PC-3 (cell line): ENCODE measurements at regions not wholly inside any gene's neighbourhood (a gene's known extent, or its start where the extent isn't known, plus 50 kb on each side); places are given as distances from the start of the nearest gene placed in this dataset.

Experiments
- ATAC-seq: fragments of 200-7000 bp; cut with Tn5 transposase; 2 replicates; pipeline ENCODE4 v1.9.1; 2020; ENCODE audit warnings: mild to moderate bottlenecking, moderate library complexity
- BruUV-seq: library from RNA; stranded (reverse); fragments of 400-500 nt; replicated peaks from 2 replicates; lab custom pipeline; 2021; lab: Mats Ljungman, UMichigan
- CTCF ChIA-PET: fragments of 300-600 bp; sonication (Branson Sonifier 250); formaldehyde crosslinking; loops from one replicate; lab custom pipeline; 2022; ENCODE audit warnings: antibody characterized with exemption; lab: Charles Lee
- POLR2A ChIA-PET: fragments of 300-600 bp; sonication (Branson Sonifier 250); formaldehyde crosslinking; loops from one replicate; lab custom pipeline; 2022; ENCODE audit warnings: antibody characterized with exemption; ENCODE audit not compliant: unreplicated experiment; lab: Charles Lee
- DNase-seq: peaks from one replicate; pipeline ENCODE4 v3.0.0-alpha.2; 2015
- H2AFZ ChIP-seq: fragments of 300-600 bp; sonication (generic); 2 replicates; pipeline ENCODE4 v1.6.0; 2016; ENCODE audit warnings: antibody characterized with exemption, low read length
- H3F3A ChIP-seq: fragments of 300-600 bp; sonication (generic); one replicate; pipeline ENCODE4 v1.6.0; 2017; ENCODE audit warnings: antibody characterized with exemption, low read length, control low read depth, mild to moderate bottlenecking; ENCODE audit not compliant: unreplicated experiment
- H3K27ac ChIP-seq: fragments of 300-600 bp; sonication (generic); 2 replicates; pipeline ENCODE4 v1.5.1; 2016; ENCODE audit warnings: mild to moderate bottlenecking, low read length
- H3K27me3 ChIP-seq: fragments of 300-600 bp; sonication (generic); 2 replicates; pipeline ENCODE4 v1.6.1; 2016; ENCODE audit warnings: low read length, mixed read lengths
- H3K36me3 ChIP-seq: fragments of 300-600 bp; sonication (generic); 2 replicates; pipeline ENCODE4 v1.6.1; 2016; ENCODE audit warnings: low read depth, mixed run types, low read length, mixed read lengths
- H3K4me1 ChIP-seq: fragments of 300-600 bp; sonication (generic); 2 replicates; pipeline ENCODE4 v1.5.1; 2016; ENCODE audit warnings: low read length; ENCODE audit not compliant: insufficient read depth
- H3K4me2 ChIP-seq: fragments of 300-600 bp; sonication (generic); 2 replicates; pipeline ENCODE4 v1.6.0; 2016; ENCODE audit warnings: low read length
- H3K4me3 ChIP-seq: fragments of 300-600 bp; sonication (generic); 2 replicates; pipeline ENCODE4 v1.5.1; 2016; ENCODE audit warnings: mild to moderate bottlenecking, low read length, mixed read lengths
- H3K79me2 ChIP-seq: fragments of 300-600 bp; sonication (generic); 2 replicates; pipeline ENCODE4 v1.6.1; 2017; ENCODE audit warnings: low read length, mixed read lengths
- H3K9ac ChIP-seq: fragments of 300-600 bp; sonication (generic); 2 replicates; pipeline ENCODE4 v1.6.0; 2016; ENCODE audit warnings: mild to moderate bottlenecking, low read length
- H3K9me2 ChIP-seq: fragments of 300-600 bp; sonication (generic); replicated peaks from 2 replicates; pipeline ENCODE4 v1.6.1; 2016; ENCODE audit warnings: mixed run types, low read length, mixed read lengths
- H3K9me3 ChIP-seq: fragments of 300-600 bp; sonication (generic); 2 replicates; pipeline ENCODE4 v1.6.1; 2016; ENCODE audit warnings: low read length, mixed read lengths
- H4K20me1 ChIP-seq: fragments of 300-600 bp; sonication (generic); 2 replicates; pipeline ENCODE4 v1.6.1; 2016; ENCODE audit warnings: low read length, mixed read lengths
- CTCF ChIP-seq: fragments of 300-600 bp; sonication (generic); conservative IDR thresholded peaks from 2 replicates; pipeline ENCODE4 v1.5.1; 2017; ENCODE audit warnings: antibody characterized with exemption, low read depth, mild to moderate bottlenecking, low read length
- EZH2 ChIP-seq: fragments of 300-600 bp; sonication (generic); IDR thresholded peaks from one replicate; pipeline ENCODE4 v1.6.1; 2017; ENCODE audit warnings: antibody characterized with exemption, mild to moderate bottlenecking, low read length; ENCODE audit not compliant: unreplicated experiment
- EZH2phosphoT487 ChIP-seq: fragments of 300-600 bp; sonication (generic); IDR thresholded peaks from 2 replicates; pipeline ENCODE4 v1.6.1; 2018; ENCODE audit warnings: mild to moderate bottlenecking, antibody characterized with exemption, low read length, borderline replicate concordance
- intact Hi-C: fragments of 100-400 bp; cut with micrococcal nuclease; formaldehyde crosslinking; loops from 2 replicates; pipeline ENCODE4 v1.9.0; 2023

GRCh38 chr16:51317575-51317974 lies 166.5 kb upstream of the SALL1 start:
- CTCF ChIA-PET, result no interaction called here
- intact Hi-C loops, result no loop called here
- no peaks in the 10 kb centered on the region for H3K4me1 ChIP-seq
- POLR2A ChIA-PET, result no interaction called here
- no peaks in the 10 kb centered on the region for H4K20me1 ChIP-seq
- TF ChIP-seq EZH2 (no peak), EZH2phosphoT487 (no peak), CTCF (no peak)
- H3K27ac ChIP-seq, result no peak overlapping the region
- H2AFZ ChIP-seq, result no peak overlapping the region
- H3K9ac ChIP-seq, result no peak overlapping the region
- DNase-seq (no peak), ATAC-seq (no peak)
- no peak overlapping the region for H3K4me3 ChIP-seq
- H3K4me2 ChIP-seq, result no peak overlapping the region
- H3K36me3 ChIP-seq, result no peaks in the 10 kb centered on the region
- no TSS peak for BruUV-seq
- H3K79me2 ChIP-seq, result no peaks in the 10 kb centered on the region
- H3K27me3 ChIP-seq, result no peaks in the 10 kb centered on the region
- no peaks in the 10 kb centered on the region for H3K9me3 ChIP-seq
- H3K9me2 ChIP-seq, result no peaks in the 10 kb centered on the region
- H3F3A ChIP-seq, result no peaks in the 10 kb centered on the region

DNA sequence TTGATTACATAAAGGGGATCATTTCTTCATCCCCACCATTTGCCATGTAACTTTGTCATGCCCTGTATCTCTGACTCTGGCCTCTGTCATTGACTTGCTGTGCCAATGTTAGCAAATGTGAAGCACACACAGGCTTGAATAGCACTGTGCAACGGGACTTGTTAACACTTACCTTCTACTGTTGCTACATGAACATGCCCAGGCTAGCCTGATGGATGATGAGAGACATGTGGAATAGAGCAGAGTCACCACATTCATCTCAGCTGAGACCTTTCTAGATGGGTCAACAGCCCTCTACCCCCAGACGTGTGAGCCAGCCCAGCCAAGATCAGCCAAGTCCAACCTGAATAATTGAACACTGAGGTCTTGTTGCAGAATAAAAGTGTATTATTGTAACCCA lies 162.1 kb upstream of the SALL1 start:
- Histone ChIP-seq H3K4me1 (no peaks in the 10 kb centered on the region), H3K9ac (no peak overlapping the region), H3F3A (no peaks in the 10 kb centered on the region), H2AFZ (no peak overlapping the region), H3K9me2 (no peaks in the 10 kb centered on the region), H3K36me3 (no peaks in the 10 kb centered on the region), H4K20me1 (no peaks in the 10 kb centered on the region), H3K79me2 (no peaks in the 10 kb centered on the region), H3K4me2 (no peak overlapping the region), H3K27ac (no peak overlapping the region), H3K4me3 (no peak overlapping the region), H3K9me3 (no peaks in the 10 kb centered on the region), H3K27me3 (no peaks in the 10 kb centered on the region)
- ChIA-PET POLR2A (no interaction called here), CTCF (no interaction called here)
- TF ChIP-seq CTCF (no peak), EZH2 (no peak), EZH2phosphoT487 (no peak)
- no TSS peak for BruUV-seq
- intact Hi-C loops, result no loop called here
- DNase-seq (no peak), ATAC-seq (no peak)

DNA sequence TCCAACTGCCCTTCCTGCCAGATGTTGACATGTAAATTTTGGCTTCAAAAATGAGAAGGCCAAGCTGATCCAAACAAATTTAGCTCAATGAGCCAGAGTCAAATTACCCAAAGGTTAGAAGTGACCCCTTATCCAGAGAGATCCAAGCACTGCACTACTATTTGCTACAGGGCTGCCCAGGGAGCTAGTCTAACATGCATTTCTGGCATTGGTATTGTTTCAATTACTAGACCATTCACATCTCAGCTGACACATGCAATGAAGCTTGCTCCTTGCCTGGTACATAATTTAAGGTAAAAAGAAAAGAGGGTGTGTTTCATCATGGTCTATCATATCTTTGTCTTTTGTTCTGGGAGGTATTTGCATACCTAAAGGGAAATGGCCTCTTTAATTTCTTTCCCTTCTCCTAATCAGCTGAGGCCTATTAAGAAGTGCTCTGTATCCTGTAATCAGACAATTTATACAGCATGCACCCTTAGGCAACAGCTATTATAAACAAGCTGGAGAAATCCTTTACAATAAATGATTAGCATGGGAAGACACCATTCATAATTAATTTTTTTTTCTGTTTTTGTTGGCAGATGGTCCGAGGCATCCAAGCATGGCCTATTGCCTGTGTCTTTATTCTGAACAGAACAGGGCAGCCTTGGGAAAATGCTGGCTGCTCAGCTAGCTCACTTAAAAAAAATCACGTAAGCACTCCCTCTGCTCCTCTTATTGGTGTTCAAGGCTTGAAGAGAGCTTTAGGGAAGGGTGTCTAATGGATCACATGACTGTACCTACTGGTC lies 161.5 kb upstream of the SALL1 start:
- no peaks in the 10 kb centered on the region for H3F3A ChIP-seq
- H3K36me3 ChIP-seq, result no peaks in the 10 kb centered on the region
- H3K9me2 ChIP-seq, result no peaks in the 10 kb centered on the region
- H3K9ac ChIP-seq, result no peak overlapping the region
- intact Hi-C loops, result no loop called here
- no peaks in the 10 kb centered on the region for H3K79me2 ChIP-seq
- no peaks in the 10 kb centered on the region for H3K4me1 ChIP-seq
- H3K4me2 ChIP-seq, result no peak overlapping the region
- DNase-seq (no peak), ATAC-seq (no peak)
- no peak for TF ChIP-seq EZH2phosphoT487
- TF ChIP-seq CTCF, result no peak
- TF ChIP-seq EZH2, result no peak
- no peaks in the 10 kb centered on the region for H3K9me3 ChIP-seq
- CTCF ChIA-PET, result no interaction called here
- no peak overlapping the region for H2AFZ ChIP-seq
- BruUV-seq, result no TSS peak
- no peaks in the 10 kb centered on the region for H4K20me1 ChIP-seq
- H3K27ac ChIP-seq, result no peak overlapping the region
- POLR2A ChIA-PET, result no interaction called here
- no peak overlapping the region for H3K4me3 ChIP-seq
- H3K27me3 ChIP-seq, result no peaks in the 10 kb centered on the region
